Right atrium auricular region (tissue), 2 donors: ENCODE measurements at regions not wholly inside any gene's neighbourhood (a gene's known extent, or its start where the extent isn't known, plus 50 kb on each side); places are given as distances from the start of the nearest gene placed in this dataset.
"Not testable (repeated sequence)": the region's sequence is repeated elsewhere in the genome, so short reads cannot be mapped to it uniquely, and the experiment has no call there.

ENCODE experiments used
- DNase-seq: peaks from one replicate; pipeline ENCODE4 v3.0.0-alpha.2; 2019; ENCODE audit warnings: low spot score
- H3K27ac ChIP-seq, 2 donors: fragments of 200-600 bp; sonication (generic); 1 replicate in 1 of 2; 2 replicates in 1 of 2; pipeline ENCODE4 v1.5.1; 2016 to 2019
- H3K27me3 ChIP-seq, 2 donors: fragments of 200-600 bp; sonication (generic); one replicate each; pipeline versions ENCODE4 v1.5.1 to v1.6.0; 2017 to 2019
- H3K36me3 ChIP-seq: fragments of 200-600 bp; sonication (generic); one replicate; pipeline ENCODE4 v1.5.1; 2016
- H3K4me1 ChIP-seq, 2 donors: fragments of 200-600 bp; sonication (generic); one replicate each; pipeline versions ENCODE4 v1.5.1 to v1.6.0; 2017 to 2019
- H3K4me3 ChIP-seq, 2 donors: fragments of 200-600 bp; sonication (generic); 1 replicate in 1 of 2; 2 replicates in 1 of 2; pipeline ENCODE4 v1.5.1; 2017 to 2019; ENCODE audit warnings: mild to moderate bottlenecking in 1 of 2, moderate library complexity in 1 of 2
- H3K9me3 ChIP-seq, 2 donors: fragments of 200-600 bp; sonication (generic); one replicate each; pipeline ENCODE4 v1.5.1; 2019
- TF ChIP-seq, protein P1 (sequence below), 2 donors: fragments of 200-600 bp; sonication (generic); IDR thresholded peaks; one replicate each; pipeline ENCODE4 v1.5.1; 2019; ENCODE audit warnings: antibody characterized with exemption in 2 of 2

DNA sequence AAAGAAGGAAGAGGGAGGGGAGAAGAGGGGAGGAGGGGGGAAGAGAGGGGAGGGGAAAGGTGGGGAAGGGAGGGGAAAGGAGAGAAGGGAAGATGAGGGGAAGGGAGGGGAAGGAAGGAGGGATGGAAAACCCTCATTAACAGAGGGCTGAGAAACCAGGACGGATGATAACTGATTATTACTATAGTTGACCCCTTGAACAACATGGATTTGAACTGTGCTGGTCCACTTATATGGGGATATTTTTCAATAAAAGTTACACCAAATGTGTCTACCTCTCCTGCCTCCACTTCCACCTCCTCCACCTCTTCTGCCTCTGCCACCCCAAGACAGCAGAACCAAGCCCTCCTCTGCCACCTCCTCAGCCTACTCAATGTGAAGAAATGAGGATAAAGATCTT is 184.1 kb upstream of the ARID1B start:
- no peaks in the 10 kb centered on the region for H3K27me3 ChIP-seq
- DNase-seq: no peak
- H3K4me1 ChIP-seq: no peaks in the 10 kb centered on the region
- H3K4me3 ChIP-seq: no peak overlapping the region
- no peaks in the 10 kb centered on the region for H3K9me3 ChIP-seq
- no peak overlapping the region for H3K27ac ChIP-seq
- H3K36me3 ChIP-seq: no peaks in the 10 kb centered on the region
- TF ChIP-seq, protein P1, sequence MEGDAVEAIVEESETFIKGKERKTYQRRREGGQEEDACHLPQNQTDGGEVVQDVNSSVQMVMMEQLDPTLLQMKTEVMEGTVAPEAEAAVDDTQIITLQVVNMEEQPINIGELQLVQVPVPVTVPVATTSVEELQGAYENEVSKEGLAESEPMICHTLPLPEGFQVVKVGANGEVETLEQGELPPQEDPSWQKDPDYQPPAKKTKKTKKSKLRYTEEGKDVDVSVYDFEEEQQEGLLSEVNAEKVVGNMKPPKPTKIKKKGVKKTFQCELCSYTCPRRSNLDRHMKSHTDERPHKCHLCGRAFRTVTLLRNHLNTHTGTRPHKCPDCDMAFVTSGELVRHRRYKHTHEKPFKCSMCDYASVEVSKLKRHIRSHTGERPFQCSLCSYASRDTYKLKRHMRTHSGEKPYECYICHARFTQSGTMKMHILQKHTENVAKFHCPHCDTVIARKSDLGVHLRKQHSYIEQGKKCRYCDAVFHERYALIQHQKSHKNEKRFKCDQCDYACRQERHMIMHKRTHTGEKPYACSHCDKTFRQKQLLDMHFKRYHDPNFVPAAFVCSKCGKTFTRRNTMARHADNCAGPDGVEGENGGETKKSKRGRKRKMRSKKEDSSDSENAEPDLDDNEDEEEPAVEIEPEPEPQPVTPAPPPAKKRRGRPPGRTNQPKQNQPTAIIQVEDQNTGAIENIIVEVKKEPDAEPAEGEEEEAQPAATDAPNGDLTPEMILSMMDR (IDR thresholded peaks at IDR 0.05): no peak

DNA sequence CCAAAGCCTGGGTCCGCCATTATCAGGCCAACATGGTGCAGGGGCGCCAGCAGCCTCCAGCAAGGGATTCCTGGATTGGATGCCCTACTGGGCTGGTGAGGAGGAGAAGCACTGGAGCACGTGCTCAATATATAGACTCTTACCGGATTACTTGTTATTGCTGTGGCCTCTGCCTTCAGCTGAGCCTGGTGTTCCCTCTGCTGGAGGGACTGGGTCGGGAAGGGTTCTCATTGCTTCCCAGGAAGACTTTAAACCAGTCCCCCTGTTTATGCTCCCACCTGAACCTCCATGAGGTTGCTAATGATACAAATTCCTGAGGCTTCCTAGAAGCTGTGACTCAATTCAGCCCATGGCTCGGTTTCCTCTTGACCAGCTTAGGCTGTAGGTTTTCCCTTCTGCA is 186.7 kb upstream of the ARID1B start:
- H3K4me1 ChIP-seq: no peaks in the 10 kb centered on the region
- H3K27ac ChIP-seq: no peak overlapping the region
- no peaks in the 10 kb centered on the region for H3K27me3 ChIP-seq
- no peak for DNase-seq
- no peaks in the 10 kb centered on the region for H3K36me3 ChIP-seq
- TF ChIP-seq, protein P1 (IDR thresholded peaks at IDR 0.05): no peak
- H3K9me3 ChIP-seq: no peaks in the 10 kb centered on the region
- no peak overlapping the region for H3K4me3 ChIP-seq

DNA sequence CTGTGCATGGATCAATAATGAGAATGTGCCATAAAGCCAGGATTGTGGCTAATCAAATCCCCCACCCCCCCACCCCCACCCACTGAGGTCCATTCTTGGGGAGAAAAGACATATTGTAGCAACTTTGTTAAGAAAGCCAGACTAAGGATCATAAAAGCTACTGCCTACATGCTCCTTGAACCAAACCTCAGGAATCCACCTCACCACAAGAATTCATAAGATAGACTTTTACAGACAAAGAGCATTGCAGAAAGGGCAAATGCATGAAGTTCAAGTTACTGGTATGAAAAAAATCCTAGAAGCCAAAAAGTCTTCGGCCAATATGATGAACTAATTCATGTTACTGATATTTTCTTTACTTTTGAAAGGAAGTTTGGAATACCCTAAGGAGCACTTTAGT is 187.9 kb upstream of the ARID1B start:
- H3K27me3 ChIP-seq: no peaks in the 10 kb centered on the region
- TF ChIP-seq, protein P1 (IDR thresholded peaks at IDR 0.05): no peak
- no peaks in the 10 kb centered on the region for H3K4me1 ChIP-seq
- no peak for DNase-seq
- H3K9me3 ChIP-seq: no peaks in the 10 kb centered on the region
- H3K27ac ChIP-seq: no peak overlapping the region
- no peaks in the 10 kb centered on the region for H3K36me3 ChIP-seq
- no peak overlapping the region for H3K4me3 ChIP-seq

DNA sequence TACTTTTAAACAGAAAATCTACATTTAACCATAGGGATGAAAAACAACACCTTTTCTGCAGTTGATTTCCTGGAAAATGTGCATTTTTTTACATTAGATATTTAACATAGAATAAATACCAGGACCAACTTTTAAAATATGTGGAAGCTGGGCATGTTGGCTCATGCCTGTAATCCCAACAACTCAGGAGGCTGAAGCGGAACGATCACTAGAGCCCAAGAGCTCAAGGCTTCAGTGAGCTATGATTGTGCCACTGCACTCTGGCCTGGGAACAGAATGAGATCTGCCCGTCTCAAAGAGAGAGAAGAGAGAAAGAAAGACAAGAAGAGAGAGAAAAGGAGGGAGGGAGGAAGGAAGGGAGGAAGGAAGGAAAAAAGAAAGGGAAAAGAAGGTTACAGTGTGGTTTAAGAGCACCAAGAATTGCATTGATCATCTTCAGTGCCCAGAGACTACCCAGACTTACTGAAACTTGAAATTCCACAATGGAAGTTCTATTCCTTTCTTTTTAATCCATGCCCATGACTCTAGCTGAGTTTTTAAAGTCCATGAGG is 189.4 kb upstream of the ARID1B start:
- Histone ChIP-seq H3K27me3 (no peaks in the 10 kb centered on the region), H3K27ac (no peak overlapping the region), H3K4me1 (no peaks in the 10 kb centered on the region), H3K36me3 (no peaks in the 10 kb centered on the region), H3K4me3 (no peak overlapping the region), H3K9me3 (no peaks in the 10 kb centered on the region)
- TF ChIP-seq, protein P1 (IDR thresholded peaks at IDR 0.05): no peak
- no peak for DNase-seq

DNA sequence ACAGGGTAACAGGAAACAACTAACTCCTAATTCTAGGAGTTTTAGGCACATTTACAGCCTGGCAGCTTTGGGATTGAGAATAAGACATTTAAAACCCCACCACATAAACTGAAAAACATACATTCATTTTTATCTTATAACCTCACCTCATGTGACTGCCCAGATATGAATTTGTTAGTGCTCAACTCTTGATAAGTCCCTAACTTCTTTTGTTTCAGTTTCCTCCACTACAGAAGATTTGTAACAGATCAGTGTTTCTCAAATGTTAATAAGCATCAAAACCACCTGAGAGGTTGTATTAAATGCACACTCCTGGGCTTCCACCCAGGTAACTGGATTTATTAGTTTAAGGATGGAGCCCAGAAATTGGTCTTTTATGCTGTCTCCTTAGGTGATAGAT is 190.1 kb upstream of the ARID1B start:
- no peak for DNase-seq
- no peaks in the 10 kb centered on the region for H3K9me3 ChIP-seq
- no peaks in the 10 kb centered on the region for H3K4me1 ChIP-seq
- no peak overlapping the region for H3K4me3 ChIP-seq
- TF ChIP-seq, protein P1 (IDR thresholded peaks at IDR 0.05): no peak
- H3K36me3 ChIP-seq: no peaks in the 10 kb centered on the region
- H3K27me3 ChIP-seq: no peaks in the 10 kb centered on the region
- no peak overlapping the region for H3K27ac ChIP-seq

DNA sequence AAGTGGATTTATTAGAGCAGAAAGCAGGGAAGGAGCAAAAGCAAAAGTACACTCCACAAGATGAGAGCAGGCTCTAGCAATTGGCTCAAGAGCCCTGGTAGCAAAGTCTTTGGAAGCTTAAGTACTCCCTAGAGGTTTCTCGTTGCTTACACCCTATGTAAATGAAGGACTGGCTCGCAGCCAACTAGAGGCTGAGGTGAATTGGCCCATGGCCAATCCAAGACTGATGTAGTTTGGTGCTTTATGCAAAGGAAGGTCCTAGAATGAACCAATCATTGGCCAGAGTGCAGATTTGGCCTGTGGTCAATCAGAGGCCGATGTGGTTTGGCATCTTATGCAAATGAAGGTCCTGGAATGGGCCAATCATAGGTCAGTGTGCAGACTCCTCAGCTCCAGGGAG is 191.3 kb upstream of the ARID1B start:
- TF ChIP-seq, protein P1 (IDR thresholded peaks at IDR 0.05): no peak
- Histone ChIP-seq H3K36me3 (no peaks in the 10 kb centered on the region), H3K27ac (no peak overlapping the region), H3K9me3 (no peaks in the 10 kb centered on the region), H3K4me1 (no peaks in the 10 kb centered on the region), H3K27me3 (no peaks in the 10 kb centered on the region), H3K4me3 (no peak overlapping the region)
- no peak for DNase-seq

DNA sequence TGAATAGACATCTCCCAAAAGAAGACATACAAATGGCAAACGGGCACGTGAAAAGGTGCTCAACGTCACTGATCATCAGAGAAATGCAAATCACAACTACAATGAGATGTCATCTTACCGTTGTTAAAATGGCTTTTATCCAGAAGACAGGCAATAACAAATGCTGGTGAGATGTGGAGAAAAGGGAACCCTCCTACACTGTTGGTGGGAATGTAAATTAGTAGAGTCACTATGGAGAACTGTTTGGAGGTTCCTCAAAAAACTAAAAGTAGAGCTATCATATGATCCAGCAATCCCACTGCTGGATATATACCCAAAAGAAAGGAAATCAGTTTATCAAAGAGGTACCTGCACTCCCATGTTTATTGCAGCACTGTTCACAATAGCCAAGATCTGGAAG is 193.1 kb upstream of the ARID1B start:
- not testable (repeated sequence) for H3K9me3 ChIP-seq, H3K27me3 ChIP-seq, DNase-seq, H3K27ac ChIP-seq, H3K36me3 ChIP-seq, H3K4me1 ChIP-seq, H3K4me3 ChIP-seq
